Fibroblast of villous mesenchyme (primary cell): ENCODE measurements at regions not wholly inside any gene's neighbourhood (a gene's known extent, or its start where the extent isn't known, plus 50 kb on each side); places are given as distances from the start of the nearest gene placed in this dataset.

ENCODE experiments used
- DNase-seq: peaks from one replicate; pipeline ENCODE4 v3.0.0-alpha.2; 2010; ENCODE audit warnings: low read depth
- H3K4me3 ChIP-seq: 2 replicates; pipeline ENCODE4 v1.5.1; 2011; ENCODE audit warnings: low read depth, mild to moderate bottlenecking, low read length
- TF ChIP-seq, protein P1 (sequence below): IDR thresholded peaks from 2 replicates; pipeline ENCODE4 v1.5.1; 2012; ENCODE audit warnings: low read depth, mild to moderate bottlenecking, low read length; ENCODE audit not compliant: insufficient read depth

DNA sequence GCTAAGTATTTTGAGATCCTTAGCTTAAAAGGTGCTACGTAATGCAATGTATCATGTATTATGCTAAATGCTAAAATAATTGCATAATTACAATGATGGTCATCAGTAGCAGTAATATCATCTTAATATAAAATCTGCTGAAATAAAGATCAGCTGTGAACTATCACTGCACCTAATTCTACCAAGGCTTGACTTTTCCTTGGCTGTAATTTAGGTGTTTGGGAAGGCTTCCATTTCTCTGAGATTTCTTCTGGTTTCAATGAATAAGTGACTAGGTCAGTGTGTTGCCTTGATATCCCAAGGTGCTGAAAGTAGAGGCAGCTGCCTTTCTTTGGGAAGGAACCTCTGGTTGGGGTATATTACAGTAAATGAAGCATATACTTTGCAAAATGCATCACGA lies 376.1 kb downstream of the STK39 start:
- DNase-seq: no peak
- TF ChIP-seq, protein P1, sequence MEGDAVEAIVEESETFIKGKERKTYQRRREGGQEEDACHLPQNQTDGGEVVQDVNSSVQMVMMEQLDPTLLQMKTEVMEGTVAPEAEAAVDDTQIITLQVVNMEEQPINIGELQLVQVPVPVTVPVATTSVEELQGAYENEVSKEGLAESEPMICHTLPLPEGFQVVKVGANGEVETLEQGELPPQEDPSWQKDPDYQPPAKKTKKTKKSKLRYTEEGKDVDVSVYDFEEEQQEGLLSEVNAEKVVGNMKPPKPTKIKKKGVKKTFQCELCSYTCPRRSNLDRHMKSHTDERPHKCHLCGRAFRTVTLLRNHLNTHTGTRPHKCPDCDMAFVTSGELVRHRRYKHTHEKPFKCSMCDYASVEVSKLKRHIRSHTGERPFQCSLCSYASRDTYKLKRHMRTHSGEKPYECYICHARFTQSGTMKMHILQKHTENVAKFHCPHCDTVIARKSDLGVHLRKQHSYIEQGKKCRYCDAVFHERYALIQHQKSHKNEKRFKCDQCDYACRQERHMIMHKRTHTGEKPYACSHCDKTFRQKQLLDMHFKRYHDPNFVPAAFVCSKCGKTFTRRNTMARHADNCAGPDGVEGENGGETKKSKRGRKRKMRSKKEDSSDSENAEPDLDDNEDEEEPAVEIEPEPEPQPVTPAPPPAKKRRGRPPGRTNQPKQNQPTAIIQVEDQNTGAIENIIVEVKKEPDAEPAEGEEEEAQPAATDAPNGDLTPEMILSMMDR: no peak
- no peak overlapping the region for H3K4me3 ChIP-seq

DNA sequence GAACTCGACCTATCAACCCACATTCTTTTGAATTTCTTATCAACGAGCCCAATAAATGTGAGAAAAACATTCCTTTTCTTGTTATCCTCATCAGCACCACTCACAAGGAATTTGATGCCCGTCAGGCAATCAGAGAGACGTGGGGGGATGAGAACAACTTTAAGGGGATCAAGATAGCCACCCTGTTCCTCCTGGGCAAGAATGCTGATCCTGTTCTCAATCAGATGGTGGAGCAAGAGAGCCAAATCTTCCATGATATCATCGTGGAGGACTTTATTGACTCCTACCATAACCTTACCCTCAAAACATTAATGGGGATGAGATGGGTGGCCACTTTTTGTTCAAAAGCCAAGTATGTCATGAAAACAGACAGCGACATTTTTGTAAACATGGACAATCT lies 378.2 kb downstream of the STK39 start:
- TF ChIP-seq, protein P1: no peak
- DNase-seq: no peak
- no peak overlapping the region for H3K4me3 ChIP-seq

DNA sequence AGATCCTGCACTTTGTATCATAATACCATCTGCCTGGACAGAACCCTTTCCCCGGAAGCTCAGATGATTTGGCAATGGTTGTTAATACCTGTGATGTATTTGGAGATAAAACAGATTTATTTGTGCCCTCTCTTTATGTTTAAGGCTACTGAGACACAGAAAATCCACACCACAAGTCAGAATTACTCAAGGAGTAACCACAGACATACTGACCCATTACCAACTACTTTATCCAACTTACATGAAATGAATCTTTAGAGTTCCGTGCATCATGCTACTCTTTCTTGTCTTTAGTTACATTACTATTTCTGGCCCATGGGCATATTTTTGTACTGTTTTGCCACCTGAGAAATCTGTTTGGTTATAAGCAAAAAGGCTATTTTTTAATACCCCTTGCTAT lies 384.0 kb downstream of the STK39 start:
- no peak overlapping the region for H3K4me3 ChIP-seq
- DNase-seq: no peak
- TF ChIP-seq, protein P1: no peak

DNA sequence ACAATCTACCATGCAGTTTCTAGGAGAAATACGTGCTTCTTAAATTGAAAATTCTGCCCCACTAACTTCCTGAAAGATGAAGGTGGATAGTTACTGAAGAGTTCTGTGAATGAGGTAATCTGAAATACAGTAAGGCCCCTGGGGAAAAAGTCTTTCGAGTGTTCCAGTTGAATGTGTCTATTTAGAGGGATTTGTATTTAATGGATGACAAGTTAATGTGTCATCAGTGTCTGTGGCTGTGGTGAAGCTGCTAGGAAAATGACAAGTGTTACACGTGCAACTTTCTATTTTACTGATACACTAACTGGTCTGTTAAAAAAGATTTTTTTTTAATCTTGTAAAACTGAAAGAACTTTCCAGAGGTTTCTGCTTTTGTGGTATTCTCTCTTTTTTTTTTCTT lies 384.6 kb downstream of the STK39 start:
- no peak for DNase-seq
- TF ChIP-seq, protein P1: no peak
- H3K4me3 ChIP-seq: no peak overlapping the region

DNA sequence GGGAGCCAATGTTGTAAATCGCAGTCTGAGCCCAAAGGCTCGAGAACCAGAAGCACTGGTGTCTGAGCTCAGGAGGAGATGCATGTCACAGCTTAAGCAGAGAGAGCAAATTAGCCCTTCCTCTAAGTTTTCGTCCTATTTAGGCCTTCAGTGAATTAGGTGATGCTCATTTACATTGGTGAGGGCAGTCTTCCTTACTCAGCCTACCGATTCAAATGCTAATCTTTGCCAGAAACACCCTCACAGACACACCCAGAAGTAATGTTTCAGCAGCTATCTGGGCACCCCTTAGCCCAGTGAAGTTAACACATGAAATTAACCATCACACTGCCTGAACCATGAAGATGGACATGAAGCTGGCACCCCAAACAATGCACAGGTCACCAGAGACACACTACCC lies 385.1 kb downstream of the STK39 start:
- TF ChIP-seq, protein P1: no peak
- H3K4me3 ChIP-seq: no peak overlapping the region
- DNase-seq: no peak

DNA sequence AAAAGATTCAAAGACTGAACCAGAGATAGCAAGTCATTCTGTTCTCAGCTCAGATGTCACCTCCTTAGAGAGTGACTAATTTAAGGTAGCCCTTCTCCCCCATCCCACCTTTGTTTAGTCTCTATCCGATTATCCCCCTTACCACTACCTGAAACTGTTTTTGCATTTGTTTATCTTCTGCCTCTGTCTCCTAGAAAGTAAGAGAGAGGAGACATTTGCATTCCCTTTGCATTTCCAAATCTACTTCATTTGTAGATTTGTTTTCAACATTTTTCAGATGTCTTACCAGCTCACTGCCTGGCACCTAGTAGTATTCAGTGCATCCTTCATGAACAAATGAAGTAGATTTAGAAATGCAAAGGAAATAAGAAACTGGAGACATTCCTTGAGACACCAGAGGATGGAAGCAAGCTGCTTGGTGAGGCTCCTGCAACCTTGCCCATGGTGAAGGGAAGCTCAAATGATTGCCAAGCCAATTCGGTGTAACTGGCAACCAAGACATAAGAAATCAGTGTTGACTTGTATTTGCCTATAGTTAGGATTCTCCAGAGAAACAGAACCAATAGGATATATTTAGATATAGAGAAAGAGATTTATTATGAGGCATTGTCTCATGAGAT lies 385.7 kb downstream of the STK39 start:
- TF ChIP-seq, protein P1: no peak
- DNase-seq: no peak
- no peak overlapping the region for H3K4me3 ChIP-seq

DNA sequence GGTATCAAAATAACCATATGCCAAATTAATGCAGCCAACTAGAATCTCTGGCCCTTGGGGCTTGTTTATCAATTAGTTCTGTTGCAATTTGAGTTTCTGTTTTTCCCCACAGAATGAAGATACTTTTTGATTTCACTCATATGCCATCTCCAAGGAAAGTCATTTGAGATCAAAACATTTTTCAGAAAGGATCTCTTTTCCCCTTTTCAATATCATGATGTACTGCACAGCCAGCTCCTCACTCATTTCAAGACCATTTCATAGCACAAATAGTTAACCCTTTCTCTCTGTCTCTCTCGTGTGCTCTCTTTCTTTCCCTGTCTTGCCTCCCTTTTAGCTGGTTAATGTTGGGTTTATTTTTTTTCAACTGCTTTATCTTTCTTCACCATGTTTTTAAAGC lies 387.3 kb downstream of the STK39 start:
- DNase-seq: no peak
- TF ChIP-seq, protein P1: no peak
- no peak overlapping the region for H3K4me3 ChIP-seq
